ENCODE measurements at regions not wholly inside any gene's neighbourhood (a gene's known extent, or its start where the extent isn't known, plus 50 kb on each side); places are given as distances from the start of the nearest gene placed in this dataset.

GRCh38 chr1:4973341-4973740, 318.9 kb downstream of the AJAP1 start:
- DNase-seq = no peak

DNA sequence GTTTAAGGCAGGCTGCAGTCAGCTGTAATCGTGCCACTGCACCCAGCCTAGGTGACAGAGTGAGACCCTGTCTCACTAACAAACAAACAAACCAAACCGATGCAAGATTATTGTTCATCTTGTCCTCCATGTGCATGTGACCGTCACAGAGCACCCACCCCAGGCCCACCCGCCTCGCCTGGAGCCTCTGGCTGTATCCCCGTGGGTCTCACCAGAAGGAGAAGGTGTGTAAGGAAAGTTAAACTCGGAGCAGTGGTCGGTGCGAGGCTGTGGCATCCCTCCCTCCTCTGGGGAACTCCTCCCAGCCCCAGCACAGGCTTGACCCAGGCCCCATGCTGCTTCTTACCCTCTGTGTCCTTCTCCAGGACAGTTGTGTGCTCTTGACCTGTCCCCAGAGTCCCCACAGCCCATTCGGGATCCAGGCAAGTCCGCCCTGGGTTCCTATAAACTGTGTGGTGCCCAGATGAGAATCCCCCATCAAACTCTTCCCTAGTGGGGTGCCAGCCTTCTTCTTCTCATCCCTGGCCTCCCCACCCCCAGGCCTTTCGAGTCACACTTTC, 318.4 kb downstream of the AJAP1 start:
- no peak for DNase-seq

DNA sequence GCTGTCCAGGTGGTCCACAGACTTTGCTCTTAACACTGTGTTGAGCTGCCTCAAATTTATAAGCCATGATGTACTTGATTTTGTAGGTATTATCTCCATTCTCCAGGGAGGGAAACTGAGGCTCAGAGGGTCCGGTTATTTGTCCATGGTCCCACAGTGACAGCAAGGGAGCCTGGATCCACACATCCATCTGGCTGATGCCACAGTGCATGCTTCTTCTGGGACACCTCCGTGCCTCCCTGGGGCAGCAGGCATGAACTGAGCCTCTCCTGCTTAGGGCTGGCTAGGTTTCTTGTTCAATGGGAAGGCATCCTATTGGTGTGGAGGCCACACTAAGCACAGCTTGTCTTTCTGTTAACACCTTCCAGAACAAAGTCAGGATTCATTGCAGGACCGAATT, 317.3 kb downstream of the AJAP1 start:
- DNase-seq = no peak

DNA sequence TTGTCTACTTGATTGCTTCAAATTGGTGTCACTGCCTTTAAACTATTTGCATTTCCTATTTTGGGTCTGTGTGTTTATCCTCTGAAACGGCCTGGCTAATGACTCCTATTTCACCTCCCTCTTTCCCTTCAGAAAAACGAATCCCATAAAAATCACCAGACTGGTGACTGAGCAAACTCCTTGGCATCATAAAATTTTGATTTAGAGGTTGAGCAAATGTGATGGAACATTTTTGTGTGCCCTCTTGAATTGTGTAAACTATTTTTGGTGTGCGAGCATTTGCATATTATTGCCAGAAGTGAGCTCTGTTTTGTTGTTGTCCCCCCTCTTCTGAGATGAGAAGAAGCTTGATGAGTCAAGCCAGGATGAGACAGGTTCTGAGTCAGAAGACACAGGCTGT, 316.1 kb downstream of the AJAP1 start:
- no peak for DNase-seq

GRCh38 chr1:4969556-4970129, 315.2 kb downstream of the AJAP1 start:
- DNase-seq = no peak

DNA sequence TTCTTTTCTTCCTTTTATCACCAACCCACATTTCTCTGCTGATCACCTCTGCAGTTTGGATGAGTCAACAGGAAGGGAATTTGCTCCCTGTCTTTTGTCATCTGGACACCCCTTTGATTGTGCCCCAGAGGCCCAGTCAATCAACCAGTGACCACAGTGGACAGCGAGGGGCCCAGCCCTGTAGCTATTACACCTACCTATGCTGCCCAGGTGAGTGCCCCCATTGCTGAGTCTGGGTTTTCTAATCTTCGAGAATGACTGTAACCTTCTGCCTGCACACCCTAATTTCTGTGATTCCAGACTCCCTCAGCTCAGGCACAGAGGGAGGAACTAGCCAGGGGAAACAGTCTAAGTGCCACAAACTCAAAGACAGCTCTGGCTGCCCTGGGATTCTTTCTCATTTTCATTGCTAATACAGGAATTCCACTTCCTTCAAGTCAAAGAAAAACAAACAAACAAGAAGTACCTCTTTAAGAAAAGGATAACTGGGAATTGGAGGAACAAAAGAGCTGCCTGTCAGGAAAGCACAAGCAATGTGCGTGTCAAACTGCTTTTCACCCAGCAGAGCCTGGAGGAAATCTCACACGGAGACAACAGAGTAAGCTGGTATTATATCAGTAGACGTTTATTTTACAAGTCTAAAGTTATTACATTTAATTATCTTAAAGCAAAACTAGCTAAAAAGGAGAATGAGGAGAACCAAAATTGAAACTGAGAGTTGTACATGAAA, 311.1 kb downstream of the AJAP1 start:
- no peak for DNase-seq

- DNase-seq = no peak
Measured at GRCh38 chr1:4964634-4965345, 310.4 kb downstream of the AJAP1 start.

GRCh38 chr1:4963251-4963650, 308.8 kb downstream of the AJAP1 start:
- no peak for DNase-seq

GRCh38 chr1:4962836-4963235, 308.4 kb downstream of the AJAP1 start:
- no peak for DNase-seq

- DNase-seq = no peak
Measured at GRCh38 chr1:4961935-4962645, 307.7 kb downstream of the AJAP1 start.

DNA sequence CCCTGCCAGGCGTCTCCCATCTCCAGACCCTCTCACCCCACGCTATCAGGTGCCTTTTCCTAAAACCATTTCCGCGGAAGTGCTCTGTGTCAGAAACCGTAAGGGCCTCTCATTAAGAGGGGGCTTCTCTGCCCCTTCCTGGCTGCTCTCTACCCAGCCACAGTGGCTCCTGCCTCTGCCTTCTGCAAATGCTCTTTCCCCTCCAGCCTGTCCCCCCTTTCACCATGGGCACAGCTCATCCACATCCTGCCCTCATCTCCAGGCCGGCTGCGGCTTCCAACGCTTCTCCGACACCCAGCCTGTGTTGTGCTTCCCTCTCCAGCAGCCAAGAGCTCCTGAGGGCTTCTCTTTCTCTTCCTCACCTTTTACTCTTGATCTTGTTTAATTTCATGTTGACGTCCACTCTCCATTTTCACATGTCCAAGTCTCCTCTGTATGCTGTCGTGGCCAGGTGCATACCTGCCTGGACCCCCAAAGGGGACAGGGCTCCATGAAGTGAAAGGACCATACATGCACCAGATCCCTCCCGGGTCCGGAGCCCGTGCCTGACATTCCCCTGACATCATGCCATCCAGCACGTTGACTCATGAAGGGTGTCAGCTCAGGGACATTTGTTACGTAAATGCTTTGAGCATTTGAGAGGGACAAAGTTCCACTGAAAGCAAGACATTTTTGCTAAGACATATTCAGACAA, 306.5 kb downstream of the AJAP1 start:
- no peak for DNase-seq

DNA sequence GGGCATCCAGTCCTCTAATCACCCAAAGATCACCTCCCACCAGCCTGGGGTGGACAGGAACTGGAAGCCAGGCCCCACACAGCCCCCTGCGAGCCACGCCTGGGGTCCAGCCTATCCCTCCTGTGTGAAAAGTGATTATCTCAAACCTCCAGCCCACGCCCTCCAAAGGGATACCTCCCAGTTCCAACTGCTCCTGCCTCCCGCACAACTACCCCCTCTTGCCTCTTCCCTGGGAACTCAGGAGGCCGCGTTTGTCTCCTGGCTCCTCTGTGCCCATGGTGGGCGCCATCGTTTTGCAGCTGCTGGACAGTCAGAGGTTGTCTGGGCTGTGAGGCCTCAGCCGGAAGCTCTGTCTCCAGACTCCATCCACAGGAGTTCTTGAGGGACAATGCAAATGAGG, 305.9 kb downstream of the AJAP1 start:
- DNase-seq = no peak

- DNase-seq = no peak
Measured at GRCh38 chr1:4959216-4959615, 304.8 kb downstream of the AJAP1 start.

GRCh38 chr1:4957027-4957426, 302.6 kb downstream of the AJAP1 start:
- DNase-seq = no peak

DNA sequence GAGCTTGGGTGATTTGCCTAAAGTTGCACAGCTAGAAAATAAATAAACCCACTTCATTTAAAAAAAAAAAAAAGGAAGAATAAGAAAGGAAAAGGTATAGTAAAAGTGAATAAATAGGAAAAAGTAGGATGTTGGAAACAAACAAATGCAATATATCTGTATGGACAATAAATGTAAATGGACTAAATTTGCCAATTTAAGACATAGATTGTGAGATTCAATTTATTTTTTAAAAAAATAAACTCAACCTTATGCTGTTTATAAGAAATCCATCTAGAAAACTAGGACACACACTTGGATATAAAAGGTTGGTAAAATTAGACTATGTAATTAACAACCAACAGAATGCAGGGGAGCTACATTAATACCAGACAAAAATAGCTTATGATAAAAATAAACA, 300.0 kb downstream of the AJAP1 start:
- DNase-seq = no peak

GRCh38 chr1:4951601-4952000, 297.2 kb downstream of the AJAP1 start:
- no peak for DNase-seq

- no peak for DNase-seq
Measured at GRCh38 chr1:4946343-4946742, 291.9 kb downstream of the AJAP1 start.

DNA sequence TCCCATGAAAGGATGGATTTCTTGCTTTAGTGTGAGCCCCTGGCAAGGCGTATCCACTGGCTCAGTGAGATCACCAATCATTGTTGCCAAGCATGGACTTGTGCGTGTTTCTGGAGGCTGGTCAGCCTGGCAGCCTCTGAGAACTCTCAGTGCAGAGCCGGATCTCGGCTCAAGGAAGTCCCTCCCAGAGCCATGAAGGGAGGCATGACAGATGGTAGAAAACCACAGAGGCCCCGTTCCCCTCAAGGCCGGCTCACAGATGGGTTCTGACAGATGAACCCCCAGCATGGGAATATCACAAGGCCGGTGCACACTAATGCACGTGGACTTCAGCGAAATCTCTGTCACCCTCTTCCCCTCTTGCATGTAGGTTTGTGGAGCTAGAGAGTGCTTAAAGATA, 290.5 kb downstream of the AJAP1 start:
- DNase-seq = no peak

GRCh38 chr1:4944072-4944471, 289.7 kb downstream of the AJAP1 start:
- DNase-seq = no peak

GRCh38 chr1:4939266-4939665, 284.9 kb downstream of the AJAP1 start:
- no peak for DNase-seq

DNA sequence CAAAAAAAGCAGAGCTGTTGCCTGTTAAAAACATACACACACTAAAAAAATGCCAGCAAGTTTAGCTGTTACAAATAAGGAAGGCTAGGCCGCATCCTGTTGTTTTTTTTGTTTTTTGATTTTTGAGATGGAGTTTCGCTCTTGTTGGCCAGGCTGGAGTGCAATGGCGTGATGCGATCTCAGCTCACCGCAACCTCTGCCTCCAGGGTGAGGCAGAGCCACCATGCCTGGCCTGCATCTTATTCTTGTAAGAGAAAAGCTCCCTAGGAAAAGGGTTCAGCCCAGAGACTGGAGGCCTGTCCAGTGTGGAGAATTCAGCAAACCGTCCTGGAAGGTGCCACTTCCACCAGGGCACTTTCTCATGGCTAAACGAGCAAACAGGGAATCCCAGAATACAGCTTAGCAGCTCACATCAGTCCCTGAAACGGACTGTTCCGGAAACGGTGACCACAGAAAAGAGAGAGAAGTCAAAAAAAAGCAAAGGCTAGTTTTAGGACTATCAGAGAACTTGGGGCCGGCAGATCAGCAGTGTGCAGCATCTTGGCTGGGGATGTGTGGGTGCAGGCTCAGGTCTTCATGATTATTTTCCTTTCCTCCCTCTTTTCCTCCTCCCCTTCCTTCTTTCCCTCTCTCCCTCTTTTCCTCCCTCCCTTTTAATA, 283.6 kb downstream of the AJAP1 start:
- DNase-seq = no peak

DNA sequence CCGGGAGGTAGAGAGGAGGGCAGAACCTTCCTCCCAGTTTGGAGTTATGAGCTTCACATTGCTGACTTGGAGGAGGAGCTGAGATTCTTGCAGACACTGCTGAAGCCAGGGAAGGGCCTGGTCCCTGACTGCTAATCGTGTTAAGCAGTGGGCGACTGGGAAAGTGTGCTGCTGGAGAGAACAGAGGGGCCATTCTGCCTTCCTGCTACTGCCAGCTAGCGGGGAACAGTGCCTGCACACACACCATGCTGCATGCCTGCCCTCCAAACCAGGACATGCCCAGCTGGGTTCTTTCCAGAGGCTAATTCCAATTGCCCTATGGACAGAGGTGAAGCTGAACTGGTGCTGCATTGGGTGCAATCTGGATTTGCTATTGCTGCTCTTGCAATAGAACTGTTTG, 281.4 kb downstream of the AJAP1 start:
- DNase-seq = no peak
